ENCODE measurements at regions not wholly inside any gene's neighbourhood (a gene's known extent, or its start where the extent isn't known, plus 50 kb on each side); places are given as distances from the start of the nearest gene placed in this dataset.

DNA sequence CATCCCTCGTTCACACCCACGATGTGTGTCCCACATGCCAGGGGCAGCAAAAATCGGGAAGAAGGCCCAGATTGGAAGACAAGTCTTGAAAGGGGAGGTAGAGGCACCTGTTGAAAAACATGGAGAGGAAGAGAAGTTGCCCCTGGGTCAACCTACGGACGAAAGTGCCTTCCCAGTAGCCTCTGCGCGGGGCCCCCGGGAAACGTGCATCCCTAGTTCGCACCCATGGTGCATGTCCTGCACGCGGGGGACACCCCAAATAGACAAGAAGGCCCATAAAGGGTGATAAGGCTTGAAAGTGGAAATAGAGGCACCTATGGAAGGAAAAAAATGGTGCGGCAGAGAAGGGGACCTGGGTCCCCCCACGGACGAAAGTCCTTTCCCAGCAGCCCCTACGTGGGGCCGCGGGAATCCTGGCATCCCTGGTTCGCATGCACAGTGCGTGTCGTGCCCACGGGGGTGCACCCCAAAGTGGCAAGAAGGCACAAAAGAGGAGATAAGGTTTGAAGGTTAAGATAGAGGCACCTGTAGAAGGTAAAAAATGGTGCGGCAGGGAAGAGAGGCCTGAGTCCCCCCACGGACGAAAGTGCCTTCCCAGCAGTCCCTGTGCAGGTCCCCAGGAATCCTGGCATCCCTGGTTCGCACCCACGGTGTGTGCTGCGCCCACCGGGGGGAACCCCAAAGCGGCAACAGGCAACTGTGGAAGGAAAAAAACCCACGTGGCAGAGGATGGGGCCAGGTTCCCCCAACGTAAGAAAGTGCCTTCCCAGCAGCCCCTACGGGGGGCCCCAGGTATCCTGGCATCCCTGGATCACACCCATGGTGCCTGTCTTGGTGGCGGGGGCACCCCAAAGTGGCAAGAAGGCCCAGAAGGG is 278.3 kb downstream of the ALG10 start:
- H3K4me3 ChIP-seq (ENCODE audit: low read depth, low read length) = no peak overlapping the region
- DNase-seq (ENCODE audit: low read depth) = no peak
- TF ChIP-seq, protein P1, sequence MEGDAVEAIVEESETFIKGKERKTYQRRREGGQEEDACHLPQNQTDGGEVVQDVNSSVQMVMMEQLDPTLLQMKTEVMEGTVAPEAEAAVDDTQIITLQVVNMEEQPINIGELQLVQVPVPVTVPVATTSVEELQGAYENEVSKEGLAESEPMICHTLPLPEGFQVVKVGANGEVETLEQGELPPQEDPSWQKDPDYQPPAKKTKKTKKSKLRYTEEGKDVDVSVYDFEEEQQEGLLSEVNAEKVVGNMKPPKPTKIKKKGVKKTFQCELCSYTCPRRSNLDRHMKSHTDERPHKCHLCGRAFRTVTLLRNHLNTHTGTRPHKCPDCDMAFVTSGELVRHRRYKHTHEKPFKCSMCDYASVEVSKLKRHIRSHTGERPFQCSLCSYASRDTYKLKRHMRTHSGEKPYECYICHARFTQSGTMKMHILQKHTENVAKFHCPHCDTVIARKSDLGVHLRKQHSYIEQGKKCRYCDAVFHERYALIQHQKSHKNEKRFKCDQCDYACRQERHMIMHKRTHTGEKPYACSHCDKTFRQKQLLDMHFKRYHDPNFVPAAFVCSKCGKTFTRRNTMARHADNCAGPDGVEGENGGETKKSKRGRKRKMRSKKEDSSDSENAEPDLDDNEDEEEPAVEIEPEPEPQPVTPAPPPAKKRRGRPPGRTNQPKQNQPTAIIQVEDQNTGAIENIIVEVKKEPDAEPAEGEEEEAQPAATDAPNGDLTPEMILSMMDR (IDR thresholded peaks at IDR 0.05; ENCODE audit: low read depth, low read length, missing control alignments) = no peak

- TF ChIP-seq, protein P1 (IDR thresholded peaks at IDR 0.05; ENCODE audit: low read depth, low read length, missing control alignments) = no peak
- DNase-seq (ENCODE audit: low read depth) = no peak
- H3K4me3 ChIP-seq (ENCODE audit: low read depth, low read length) = no peak overlapping the region
Measured at GRCh38 chr12:34301251-34302130, 279.2 kb downstream of the ALG10 start.

GRCh38 chr12:34302131-34302885 is 280.0 kb downstream of the ALG10 start:
- no peak overlapping the region for H3K4me3 ChIP-seq (ENCODE audit: low read depth, low read length)
- no peak for DNase-seq (ENCODE audit: low read depth)

DNA sequence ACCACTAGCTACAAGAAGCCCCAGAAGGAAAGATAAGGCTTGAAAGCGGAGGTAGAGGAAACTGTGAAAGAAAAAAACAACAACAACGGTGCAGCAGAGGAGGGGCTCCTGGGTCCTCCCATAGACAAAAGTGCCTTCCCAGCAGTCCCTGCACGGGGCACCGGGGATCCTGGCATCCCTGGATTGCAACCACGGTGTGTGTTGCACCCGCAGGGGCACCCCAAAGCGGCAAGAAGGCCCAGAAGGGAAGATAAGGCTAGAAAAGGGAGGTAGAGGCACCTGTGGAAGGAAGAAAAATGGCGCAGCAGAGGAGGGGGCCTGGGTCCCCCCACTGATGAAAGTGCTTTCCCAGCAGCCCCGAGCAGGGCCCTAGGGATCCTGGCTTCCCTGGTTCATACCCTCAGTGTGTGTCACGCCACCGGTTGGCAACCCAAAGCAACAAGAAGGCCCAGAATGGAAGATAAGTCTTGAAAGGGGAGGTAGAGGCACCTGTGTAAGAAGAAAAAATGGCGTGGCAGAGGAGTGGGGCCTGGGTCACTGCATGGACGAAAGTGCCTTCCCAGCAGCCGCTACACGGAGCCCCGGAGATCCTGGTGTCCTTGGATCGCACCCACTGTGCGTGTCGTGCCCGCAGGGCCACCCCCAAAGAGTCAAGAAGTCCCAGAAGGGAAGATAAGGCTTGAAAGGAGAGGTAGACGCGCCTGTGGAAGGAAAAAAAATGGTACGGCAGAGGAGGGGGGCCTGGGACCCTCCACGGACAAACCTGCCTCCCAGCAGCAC is 281.0 kb downstream of the ALG10 start:
- TF ChIP-seq, protein P1 (IDR thresholded peaks at IDR 0.05; ENCODE audit: low read depth, low read length, missing control alignments) = no peak
- no peak overlapping the region for H3K4me3 ChIP-seq (ENCODE audit: low read depth, low read length)
- DNase-seq (ENCODE audit: low read depth) = no peak

More at GRCh38 chr12:34302131-34302885, 280.0 kb downstream of the ALG10 start:
- TF ChIP-seq, protein P1 (IDR thresholded peaks at IDR 0.05; ENCODE audit: low read depth, low read length, missing control alignments) = no peak

GRCh38 chr12:34304001-34304400 is 281.7 kb downstream of the ALG10 start:
- DNase-seq (ENCODE audit: low read depth) = no peak
- no peak overlapping the region for H3K4me3 ChIP-seq (ENCODE audit: low read depth, low read length)
- TF ChIP-seq, protein P1 (IDR thresholded peaks at IDR 0.05; ENCODE audit: low read depth, low read length, missing control alignments) = no peak

GRCh38 chr12:34304546-34304945 is 282.2 kb downstream of the ALG10 start:
- no peak for DNase-seq (ENCODE audit: low read depth)
- TF ChIP-seq, protein P1 (IDR thresholded peaks at IDR 0.05; ENCODE audit: low read depth, low read length, missing control alignments) = no peak

More at GRCh38 chr12:34304546-34304945, 282.2 kb downstream of the ALG10 start:
- no peak overlapping the region for H3K4me3 ChIP-seq (ENCODE audit: low read depth, low read length)
